ENCODE measurements at regions not wholly inside any gene's neighbourhood (a gene's known extent, or its start where the extent isn't known, plus 50 kb on each side); places are given as distances from the start of the nearest gene placed in this dataset.

DNA sequence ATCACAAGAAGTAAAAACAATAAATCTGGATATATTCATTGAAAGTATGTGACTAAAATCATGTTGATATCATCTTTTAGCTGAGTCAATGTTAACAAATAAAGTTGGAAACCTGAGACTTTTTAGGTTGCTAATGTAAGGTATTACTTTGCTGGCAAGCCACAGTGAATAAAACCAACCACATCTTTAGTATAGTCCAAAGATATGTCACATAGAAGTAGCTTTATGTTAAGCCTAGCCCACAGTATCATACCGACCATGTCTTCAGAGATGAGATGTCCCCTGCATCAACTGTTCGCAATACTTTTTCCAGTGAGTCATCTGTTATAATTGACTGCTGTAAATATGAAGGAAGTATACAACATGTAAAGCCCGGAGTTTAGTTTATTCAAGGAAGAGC, 107.6 kb upstream of the MCHR2 start:
- TF ChIP-seq EP300 (IDR thresholded peaks at IDR 0.05) (no peak), POLR2AphosphoS5 (IDR thresholded peaks at IDR 0.05) (no peak), POLR2A (IDR thresholded peaks at IDR 0.05; ENCODE audit: low read depth) (no peak)
- TF ChIP-seq, protein P1, sequence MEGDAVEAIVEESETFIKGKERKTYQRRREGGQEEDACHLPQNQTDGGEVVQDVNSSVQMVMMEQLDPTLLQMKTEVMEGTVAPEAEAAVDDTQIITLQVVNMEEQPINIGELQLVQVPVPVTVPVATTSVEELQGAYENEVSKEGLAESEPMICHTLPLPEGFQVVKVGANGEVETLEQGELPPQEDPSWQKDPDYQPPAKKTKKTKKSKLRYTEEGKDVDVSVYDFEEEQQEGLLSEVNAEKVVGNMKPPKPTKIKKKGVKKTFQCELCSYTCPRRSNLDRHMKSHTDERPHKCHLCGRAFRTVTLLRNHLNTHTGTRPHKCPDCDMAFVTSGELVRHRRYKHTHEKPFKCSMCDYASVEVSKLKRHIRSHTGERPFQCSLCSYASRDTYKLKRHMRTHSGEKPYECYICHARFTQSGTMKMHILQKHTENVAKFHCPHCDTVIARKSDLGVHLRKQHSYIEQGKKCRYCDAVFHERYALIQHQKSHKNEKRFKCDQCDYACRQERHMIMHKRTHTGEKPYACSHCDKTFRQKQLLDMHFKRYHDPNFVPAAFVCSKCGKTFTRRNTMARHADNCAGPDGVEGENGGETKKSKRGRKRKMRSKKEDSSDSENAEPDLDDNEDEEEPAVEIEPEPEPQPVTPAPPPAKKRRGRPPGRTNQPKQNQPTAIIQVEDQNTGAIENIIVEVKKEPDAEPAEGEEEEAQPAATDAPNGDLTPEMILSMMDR (IDR thresholded peaks at IDR 0.05): no peak
- WGBS: 70% methylated on average over 3 of the region's 3 CpGs
- DNase-seq (ENCODE audit: extremely low spot score): no peak
- intact Hi-C loops (cut with DNase I): loop anchor here (5.0 kb wide), 1 partner anchor 234 kb away; no protein-coding TSS in a partner anchor
- no peaks in the 10 kb centered on the region for H3K36me3 ChIP-seq
- H3K4me3 ChIP-seq: no peak overlapping the region
- no peak overlapping the region for H3K27ac ChIP-seq (replicated peaks in 1 of 4)
- H3K27me3 ChIP-seq: peaks cover 0 to 9% (median 0%) of the 10 kb centered on the region in 4 donors
- H3K4me1 ChIP-seq: no peaks in the 10 kb centered on the region
- H3K9me3 ChIP-seq: no peaks in the 10 kb centered on the region

DNA sequence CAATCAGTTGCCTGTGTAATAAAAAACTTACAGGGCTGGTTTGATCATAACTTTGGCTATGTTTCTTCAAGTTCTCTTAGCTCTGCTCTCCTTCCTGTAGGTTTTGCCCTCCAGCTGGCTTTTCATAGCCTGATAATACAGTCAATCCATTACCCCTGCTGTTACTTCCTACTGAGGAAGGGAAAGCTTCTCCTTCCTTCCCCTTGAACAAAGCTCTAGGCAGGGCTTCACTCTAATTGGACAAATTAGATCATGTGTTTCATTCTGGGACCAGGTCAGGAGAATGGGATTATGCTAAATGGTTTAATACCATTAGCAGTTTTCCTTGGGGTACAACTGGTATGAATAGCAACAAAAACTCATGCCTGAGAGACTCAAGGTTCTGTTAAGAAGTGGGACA, 106.8 kb upstream of the MCHR2 start:
- Histone ChIP-seq H3K27ac (replicated peaks in 1 of 4) (no peak overlapping the region), H3K4me3 (no peak overlapping the region), H3K36me3 (no peaks in the 10 kb centered on the region), H3K9me3 (no peaks in the 10 kb centered on the region), H3K4me1 (no peaks in the 10 kb centered on the region), H3K27me3 (peaks cover 0 to 4% (median 0%) of the 10 kb centered on the region in 4 donors)
- no peak for DNase-seq (ENCODE audit: extremely low spot score)
- no peak for TF ChIP-seq EP300 (IDR thresholded peaks at IDR 0.05)
- TF ChIP-seq POLR2A (IDR thresholded peaks at IDR 0.05; ENCODE audit: low read depth): no peak
- TF ChIP-seq, protein P1 (IDR thresholded peaks at IDR 0.05): no peak
- no peak for TF ChIP-seq POLR2AphosphoS5 (IDR thresholded peaks at IDR 0.05)
- intact Hi-C loops (cut with DNase I): loop anchor here (5.0 kb wide), 1 partner anchor 233 kb away; no protein-coding TSS in a partner anchor

DNA sequence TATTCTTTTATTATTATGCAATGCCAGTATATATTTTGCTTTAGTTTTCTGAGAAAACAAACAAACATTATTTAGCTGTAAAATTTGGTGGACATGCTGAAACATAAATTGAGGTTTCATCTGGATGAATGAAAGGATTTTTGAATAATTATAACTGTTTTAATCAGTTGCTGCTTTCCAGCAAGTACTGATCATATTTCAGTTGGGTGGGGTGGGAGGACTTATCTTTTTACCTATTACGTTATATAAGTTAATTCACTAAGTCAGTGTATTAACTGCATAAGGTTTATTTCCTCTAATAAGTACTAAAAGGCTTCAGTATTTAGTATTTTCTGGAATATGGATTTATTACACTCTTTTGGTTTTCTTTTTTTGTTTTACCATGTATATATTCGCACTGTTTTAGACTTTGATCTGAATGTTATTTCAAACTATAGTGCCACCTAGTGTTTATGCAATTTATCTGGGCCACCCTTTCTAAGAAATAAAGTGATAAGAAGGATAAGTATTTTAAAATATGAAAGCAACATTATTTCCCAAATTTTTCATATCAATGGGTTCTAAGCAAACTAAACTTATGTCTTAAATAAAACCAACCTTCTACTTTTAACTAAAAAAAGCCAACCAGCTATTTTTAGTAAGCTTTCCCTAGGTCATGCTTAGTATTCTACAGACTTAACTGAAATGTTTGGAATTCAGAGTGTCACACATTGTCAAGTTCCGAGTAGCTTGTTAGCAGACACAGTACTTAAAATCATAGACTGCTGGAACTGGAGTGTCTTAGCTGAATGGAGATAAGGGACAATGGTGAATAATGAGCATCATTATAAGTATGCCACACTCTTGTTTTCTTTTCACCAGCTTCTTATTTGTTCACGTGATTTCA, 105.4 kb upstream of the MCHR2 start:
- no peak for DNase-seq (ENCODE audit: extremely low spot score)
- Histone ChIP-seq H3K27ac (replicated peaks in 1 of 4) (no peak overlapping the region), H3K36me3 (no peaks in the 10 kb centered on the region), H3K9me3 (no peaks in the 10 kb centered on the region), H3K4me3 (no peak overlapping the region), H3K27me3 (peaks cover 0 to 3% (median 0%) of the 10 kb centered on the region in 4 donors), H3K4me1 (no peaks in the 10 kb centered on the region)
- intact Hi-C loops (cut with DNase I): loop anchor here (1.0 to 5.0 kb wide), 2 partner anchors 97 to 232 kb away; no protein-coding TSS in a partner anchor
- 39% methylated on average over 4 of the region's 4 CpGs for WGBS
- TF ChIP-seq, protein P1 (IDR thresholded peaks at IDR 0.05): peak; percentile 49 to 60 (median 57)
- no peak for TF ChIP-seq EP300 (IDR thresholded peaks at IDR 0.05)

DNA sequence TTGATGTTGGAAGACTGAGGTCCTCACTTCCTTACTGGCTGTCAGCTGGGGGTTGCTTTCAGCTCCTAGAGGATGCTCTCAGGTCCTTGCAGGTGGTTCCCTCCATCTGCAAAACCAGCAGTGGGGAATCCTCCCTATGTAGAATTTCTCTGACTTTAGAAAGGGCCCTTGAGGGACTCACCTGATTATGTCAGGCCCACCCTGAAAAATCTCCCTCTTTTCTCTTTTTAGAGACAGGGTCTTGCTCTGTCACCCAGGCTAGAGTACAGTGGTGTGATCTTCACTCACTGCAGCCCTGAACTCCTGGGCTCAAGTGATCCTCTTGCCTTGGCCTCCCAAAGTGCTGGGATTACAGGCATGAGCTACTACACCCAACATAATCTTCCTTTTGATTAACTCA, 102.9 kb upstream of the MCHR2 start:
- H3K4me3 ChIP-seq: no peak overlapping the region
- intact Hi-C loops (cut with DNase I): no loop called here
- no peaks in the 10 kb centered on the region for H3K4me1 ChIP-seq
- H3K36me3 ChIP-seq: no peaks in the 10 kb centered on the region
- H3K9me3 ChIP-seq: no peaks in the 10 kb centered on the region
- peaks cover 0 to 3% (median 0%) of the 10 kb centered on the region in 4 donors for H3K27me3 ChIP-seq
- DNase-seq (ENCODE audit: extremely low spot score): no peak
- H3K27ac ChIP-seq (replicated peaks in 1 of 4): no peak overlapping the region
- TF ChIP-seq POLR2A (IDR thresholded peaks at IDR 0.05; ENCODE audit: low read depth) (no peak), POLR2AphosphoS5 (IDR thresholded peaks at IDR 0.05) (no peak), EP300 (IDR thresholded peaks at IDR 0.05) (no peak)
- TF ChIP-seq, protein P1 (IDR thresholded peaks at IDR 0.05): no peak

All from esophagus muscularis mucosa (tissue), 4 donors.